Coronary artery (tissue), 2 donors: ENCODE measurements at regions not wholly inside any gene's neighbourhood (a gene's known extent, or its start where the extent isn't known, plus 50 kb on each side); places are given as distances from the start of the nearest gene placed in this dataset.

Experiments
- DNase-seq: peaks from one replicate; pipeline ENCODE4 v3.0.0-alpha.2; 2017; ENCODE audit warnings: low spot score
- H3K27ac ChIP-seq, 2 donors: fragments of 200-600 bp; sonication (generic); one replicate each; pipeline ENCODE4 v1.5.1; 2016 to 2019
- H3K4me3 ChIP-seq: fragments of 200-600 bp; sonication (generic); 2 replicates; pipeline ENCODE4 v1.5.1; 2016; ENCODE audit warnings: mild to moderate bottlenecking, moderate library complexity
- TF ChIP-seq, protein P1 (sequence below): fragments of 200-600 bp; sonication (generic); IDR thresholded peaks from one replicate; pipeline ENCODE4 v1.5.1; 2019; ENCODE audit warnings: antibody characterized with exemption

DNA sequence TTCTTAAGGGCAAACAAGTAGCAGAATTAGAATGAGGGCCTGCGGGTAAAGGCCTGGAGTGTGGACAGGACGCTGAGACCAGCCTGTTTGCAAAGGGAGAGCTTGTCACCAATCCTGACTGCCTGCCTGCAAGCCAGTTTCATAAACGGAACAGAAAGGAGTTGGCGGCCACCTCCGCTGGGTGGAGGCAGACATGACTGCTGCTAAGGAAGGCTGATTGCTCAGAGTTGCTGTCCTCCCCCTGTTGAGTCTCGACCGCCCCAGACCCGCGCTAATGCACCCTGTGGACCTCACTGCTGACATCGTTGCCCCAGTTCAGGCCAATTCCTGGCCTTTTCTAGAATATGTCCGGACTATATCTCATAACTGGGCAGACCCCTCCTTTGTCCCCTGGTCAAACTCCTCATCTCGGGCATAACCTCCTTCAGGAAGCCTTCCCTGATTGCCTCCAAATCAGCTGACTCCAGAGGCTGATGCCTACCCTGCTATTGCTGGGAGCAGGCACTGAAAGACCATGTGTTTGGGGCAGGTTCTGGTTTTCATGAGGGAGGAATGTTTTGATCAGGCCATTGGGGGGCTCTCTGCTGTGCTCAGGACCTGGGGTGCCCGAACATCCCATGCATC lies 153.0 kb upstream of the CIBAR2 start:
- no peak for DNase-seq
- TF ChIP-seq, protein P1, sequence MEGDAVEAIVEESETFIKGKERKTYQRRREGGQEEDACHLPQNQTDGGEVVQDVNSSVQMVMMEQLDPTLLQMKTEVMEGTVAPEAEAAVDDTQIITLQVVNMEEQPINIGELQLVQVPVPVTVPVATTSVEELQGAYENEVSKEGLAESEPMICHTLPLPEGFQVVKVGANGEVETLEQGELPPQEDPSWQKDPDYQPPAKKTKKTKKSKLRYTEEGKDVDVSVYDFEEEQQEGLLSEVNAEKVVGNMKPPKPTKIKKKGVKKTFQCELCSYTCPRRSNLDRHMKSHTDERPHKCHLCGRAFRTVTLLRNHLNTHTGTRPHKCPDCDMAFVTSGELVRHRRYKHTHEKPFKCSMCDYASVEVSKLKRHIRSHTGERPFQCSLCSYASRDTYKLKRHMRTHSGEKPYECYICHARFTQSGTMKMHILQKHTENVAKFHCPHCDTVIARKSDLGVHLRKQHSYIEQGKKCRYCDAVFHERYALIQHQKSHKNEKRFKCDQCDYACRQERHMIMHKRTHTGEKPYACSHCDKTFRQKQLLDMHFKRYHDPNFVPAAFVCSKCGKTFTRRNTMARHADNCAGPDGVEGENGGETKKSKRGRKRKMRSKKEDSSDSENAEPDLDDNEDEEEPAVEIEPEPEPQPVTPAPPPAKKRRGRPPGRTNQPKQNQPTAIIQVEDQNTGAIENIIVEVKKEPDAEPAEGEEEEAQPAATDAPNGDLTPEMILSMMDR, result no peak
- no peak overlapping the region for H3K27ac ChIP-seq
- H3K4me3 ChIP-seq, result no peak overlapping the region

DNA sequence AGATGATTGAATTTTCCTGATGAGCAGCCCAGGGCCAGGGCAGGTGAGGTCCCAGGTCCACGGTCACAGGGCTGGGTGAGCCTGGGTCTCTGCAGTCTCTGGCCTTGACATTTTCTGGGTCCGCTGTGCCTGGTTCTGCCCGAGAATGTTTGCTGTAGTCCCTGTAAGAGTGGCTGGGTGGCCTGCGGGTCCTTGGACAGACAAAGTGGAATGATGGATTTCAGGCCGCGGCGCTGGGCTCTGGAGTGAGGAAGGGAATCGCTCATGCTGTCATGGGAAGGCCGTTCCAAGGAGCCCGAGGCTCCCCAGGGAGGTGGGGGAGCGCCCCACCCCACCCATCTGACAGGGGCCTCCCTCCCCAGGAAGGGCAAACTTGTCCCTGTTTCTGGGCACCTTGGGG lies 153.5 kb upstream of the CIBAR2 start:
- DNase-seq, result no peak
- no peak overlapping the region for H3K27ac ChIP-seq

DNA sequence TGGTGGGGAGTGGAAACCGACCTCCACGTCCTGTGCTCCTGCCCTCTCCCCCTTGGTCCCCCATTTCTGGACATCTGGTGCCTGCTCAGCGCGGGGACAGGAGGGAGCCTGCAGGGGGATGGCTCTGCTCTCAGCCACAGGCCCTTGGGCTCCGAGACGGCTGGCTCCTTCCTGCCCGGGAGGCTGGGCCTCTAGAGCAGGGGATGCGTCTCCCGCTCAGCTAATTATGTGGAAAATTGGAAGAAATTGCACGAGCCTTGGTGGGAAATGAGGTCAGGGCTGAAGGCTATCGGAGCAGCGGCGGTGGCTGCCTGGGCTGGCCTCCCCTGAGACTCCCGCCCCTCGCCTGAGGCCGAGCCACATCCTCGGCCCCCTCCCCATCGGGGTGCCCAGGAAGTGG lies 154.6 kb upstream of the CIBAR2 start:
- Histone ChIP-seq H3K27ac (no peak overlapping the region), H3K4me3 (no peak overlapping the region)
- TF ChIP-seq, protein P1, result no peak
- no peak for DNase-seq

More for the DNA sequence above, 153.5 kb upstream of the CIBAR2 start:
- H3K4me3 ChIP-seq, result no peak overlapping the region
- TF ChIP-seq, protein P1, result no peak

DNA sequence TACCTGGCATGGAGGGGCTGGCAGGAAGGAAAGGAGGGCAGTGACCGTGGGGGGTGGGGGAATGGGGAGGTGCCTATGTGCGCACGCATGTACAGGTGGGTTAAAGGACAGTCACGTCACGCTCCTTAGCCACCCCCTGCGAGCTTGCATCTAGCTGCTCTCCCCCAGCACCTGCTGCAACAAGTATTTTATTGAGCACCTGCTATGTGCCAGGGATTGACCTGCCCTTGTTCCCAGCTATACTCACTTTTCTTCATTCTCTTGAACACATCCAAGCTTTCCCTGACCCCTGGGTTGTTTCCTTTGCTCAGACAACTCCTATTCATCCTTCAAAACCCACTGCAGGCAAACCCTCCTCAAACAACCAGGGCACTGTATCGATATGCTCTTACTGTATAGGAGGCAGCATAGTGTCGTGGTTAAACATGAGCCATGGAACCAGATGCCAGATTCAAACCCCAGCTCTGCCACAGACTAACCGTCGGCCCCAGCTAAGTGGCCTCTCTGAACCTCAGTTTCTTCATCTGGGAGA lies 155.2 kb upstream of the CIBAR2 start:
- Histone ChIP-seq H3K27ac (no peak overlapping the region), H3K4me3 (no peak overlapping the region)
- no peak for DNase-seq
- TF ChIP-seq, protein P1, result no peak

DNA sequence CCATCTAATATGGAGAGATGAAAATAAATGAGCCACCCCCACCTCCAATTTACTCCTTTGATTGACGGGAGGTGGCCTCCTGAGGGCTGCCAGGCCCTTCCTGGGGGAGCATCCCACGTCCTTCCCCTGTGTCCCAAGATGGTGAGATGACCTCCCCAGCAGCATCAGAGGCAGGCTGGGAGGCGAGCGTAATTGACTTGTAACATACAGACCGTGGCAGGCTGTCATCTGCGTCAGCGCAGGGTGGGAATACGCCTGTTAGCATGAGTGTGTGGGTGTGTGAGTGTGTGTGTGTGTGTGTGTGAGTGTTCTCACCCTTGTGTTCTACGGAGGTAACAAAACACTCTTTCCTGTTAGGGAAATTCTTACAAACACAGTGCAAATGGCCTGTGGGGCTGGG lies 156.9 kb upstream of the CIBAR2 start:
- TF ChIP-seq, protein P1, result no peak
- Histone ChIP-seq H3K4me3 (no peak overlapping the region), H3K27ac (no peak overlapping the region)
- no peak for DNase-seq

DNA sequence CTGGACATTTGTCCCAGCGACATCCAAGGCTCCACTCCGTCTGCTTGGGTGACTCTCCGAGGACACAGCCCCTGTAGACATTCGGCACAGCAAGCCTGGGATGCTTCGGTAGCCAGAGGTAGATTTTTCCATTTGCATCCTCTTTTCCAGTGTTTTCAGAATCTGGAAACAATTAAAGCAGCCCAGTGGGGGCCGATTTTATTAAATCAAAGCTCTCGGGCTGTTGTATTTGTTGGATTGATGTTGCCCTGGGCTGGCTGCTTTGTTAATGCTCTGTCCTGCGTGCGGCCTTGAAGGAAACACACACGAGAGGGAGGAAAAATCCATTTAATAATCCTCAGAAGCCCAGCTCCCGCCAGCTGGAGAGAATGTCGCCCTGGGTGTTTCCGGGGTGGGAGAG lies 158.1 kb upstream of the CIBAR2 start:
- Histone ChIP-seq H3K4me3 (no peak overlapping the region), H3K27ac (no peak overlapping the region)
- DNase-seq, result no peak
- TF ChIP-seq, protein P1, result no peak

DNA sequence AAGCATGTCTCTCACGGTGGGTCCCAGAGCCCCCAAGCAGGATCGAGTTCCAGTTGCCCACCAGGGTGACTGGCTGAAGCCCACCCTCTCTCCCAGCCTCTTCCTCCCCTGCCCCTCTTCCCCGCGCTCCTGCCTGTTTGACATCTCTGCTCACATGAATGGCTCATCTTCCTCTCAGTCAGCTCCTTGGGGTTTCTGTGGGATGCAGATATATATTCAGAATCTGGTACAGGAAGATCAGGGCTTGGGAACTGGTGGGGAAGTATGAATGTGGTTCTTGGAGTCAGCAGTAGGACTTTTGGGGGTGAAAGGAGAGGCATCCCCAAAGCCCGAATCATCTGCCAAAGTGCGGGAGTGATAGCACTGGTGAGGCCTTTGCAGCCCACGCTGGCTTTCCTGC lies 158.9 kb upstream of the CIBAR2 start:
- H3K27ac ChIP-seq, result no peak overlapping the region
- TF ChIP-seq, protein P1, result no peak
- no peak overlapping the region for H3K4me3 ChIP-seq
- DNase-seq, result no peak
